Pancreas (tissue), 10 donors: ENCODE measurements at regions not wholly inside any gene's neighbourhood (a gene's known extent, or its start where the extent isn't known, plus 50 kb on each side); places are given as distances from the start of the nearest gene placed in this dataset.

ENCODE experiments used
- ATAC-seq, 4 donors: fragments of 200-7000 bp; cut with Tn5 transposase; one replicate each; pipeline versions ENCODE4 v1.8.0 to v1.9.1; 2020; ENCODE audit warnings: mild to moderate bottlenecking in 4 of 4, moderate library complexity in 4 of 4
- DNase-seq, 6 donors: peaks; one replicate each; pipeline ENCODE4 v3.0.0-alpha.2; 2020
- FAIRE-seq: peaks from 2 replicates; lab custom pipeline; 2012; peaks lifted over from hg19 to GRCh38; lab: Jason Lieb, UNC
- H3K27ac ChIP-seq, 4 donors: fragments of 200-600 bp; sonication (generic); 1 replicate in 3 of 4; 2 replicates in 1 of 4; pipeline versions ENCODE4 v1.5.0 to v1.8.0; 2020
- H3K27me3 ChIP-seq, 4 donors: fragments of 200-600 bp; one replicate each; pipeline ENCODE4 v1.8.0; 2021
- H3K36me3 ChIP-seq, 3 donors: fragments of 200-600 bp; sonication (generic) in 1 of 3; one replicate each; pipeline versions ENCODE4 v1.5.0 to v1.8.0; 2020 to 2021
- H3K4me1 ChIP-seq, 3 donors: fragments of 200-600 bp; one replicate each; pipeline ENCODE4 v1.8.0; 2021
- H3K4me3 ChIP-seq, 4 donors: fragments of 200-600 bp; sonication (generic) in 2 of 4; one replicate each; pipeline versions ENCODE4 v1.5.0 to v1.8.0; 2020 to 2021
- H3K9me3 ChIP-seq, 4 donors: fragments of 200-600 bp; one replicate each; pipeline ENCODE4 v1.8.0; 2021
- WGBS, 2 donors: extraction: QIAGEN DNeasy Blood & Tissue Kit; methylation state at CpG; one replicate each; pipeline ENCODE4 v1.1.7; 2013; 5-methylcytosine and 5-hydroxymethylcytosine counted together
- intact Hi-C, 3 donors: fragments of 100-400 bp; cut with DNase I; formaldehyde crosslinking; loops; one replicate each; pipeline versions ENCODE4 v1.11.1 to v1.14.2; 2022
- TF ChIP-seq, protein P1 (sequence below), 4 donors: fragments of 200-600 bp; sonication (generic) in 3 of 4; IDR thresholded peaks; one replicate each; pipeline versions ENCODE4 v1.5.0 to v1.8.0; 2021; ENCODE audit warnings: antibody characterized with exemption in 4 of 4
- donor health status: healthy with polysubstance abuse.
- donor health status: DM: no; HTN: no; CAD: no; lungs with moderate emphysema.
- donor health status: DM: no; HTN: no; CAD: no.
- donor health status: control.
- donor health status: control.
- donor health status: Bipolar disorder and iron deficiency.
- donor health status: DM: yes; HTN: yes; CAD: no.
- donor health status: DM: no; HTN: no; CAD: no.
- donor health status: DM: no; HTN: no; CAD: no.
- donor health status: DM: yes; HTN: yes; CAD: no.

DNA sequence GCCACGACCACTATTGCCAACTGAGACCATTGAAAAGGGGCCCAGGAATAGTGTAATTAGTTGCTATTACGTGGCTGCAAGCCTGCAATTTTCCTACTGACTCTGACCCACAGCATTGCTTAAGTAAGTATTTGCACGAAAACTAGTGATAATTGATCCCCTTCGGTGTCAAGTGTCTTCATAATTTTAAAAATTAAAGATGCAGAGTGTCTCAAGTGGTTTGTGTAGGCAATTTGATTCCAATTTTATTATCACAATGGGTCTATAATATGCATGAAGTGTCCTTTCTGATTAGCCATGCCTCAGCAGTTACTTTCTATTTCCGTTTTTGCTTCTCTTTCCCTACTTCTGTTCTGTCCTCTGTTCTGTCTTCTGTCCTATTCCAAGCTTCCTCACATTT lies 259.2 kb downstream of the C3orf38 start:
- DNase-seq: no peak
- H3K36me3 ChIP-seq: no peaks in the 10 kb centered on the region
- FAIRE-seq: no peak
- whole genome bisulfite sequencing, 2 donors: 54 to 57% methylated on average over 5 of the region's 5 CpGs
- intact Hi-C loops: no loop called here
- H3K27me3 ChIP-seq: no peaks in the 10 kb centered on the region
- no peaks in the 10 kb centered on the region for H3K4me1 ChIP-seq
- H3K4me3 ChIP-seq: no peak overlapping the region
- no peaks in the 10 kb centered on the region for H3K9me3 ChIP-seq
- H3K27ac ChIP-seq: no peak overlapping the region
- TF ChIP-seq, protein P1, sequence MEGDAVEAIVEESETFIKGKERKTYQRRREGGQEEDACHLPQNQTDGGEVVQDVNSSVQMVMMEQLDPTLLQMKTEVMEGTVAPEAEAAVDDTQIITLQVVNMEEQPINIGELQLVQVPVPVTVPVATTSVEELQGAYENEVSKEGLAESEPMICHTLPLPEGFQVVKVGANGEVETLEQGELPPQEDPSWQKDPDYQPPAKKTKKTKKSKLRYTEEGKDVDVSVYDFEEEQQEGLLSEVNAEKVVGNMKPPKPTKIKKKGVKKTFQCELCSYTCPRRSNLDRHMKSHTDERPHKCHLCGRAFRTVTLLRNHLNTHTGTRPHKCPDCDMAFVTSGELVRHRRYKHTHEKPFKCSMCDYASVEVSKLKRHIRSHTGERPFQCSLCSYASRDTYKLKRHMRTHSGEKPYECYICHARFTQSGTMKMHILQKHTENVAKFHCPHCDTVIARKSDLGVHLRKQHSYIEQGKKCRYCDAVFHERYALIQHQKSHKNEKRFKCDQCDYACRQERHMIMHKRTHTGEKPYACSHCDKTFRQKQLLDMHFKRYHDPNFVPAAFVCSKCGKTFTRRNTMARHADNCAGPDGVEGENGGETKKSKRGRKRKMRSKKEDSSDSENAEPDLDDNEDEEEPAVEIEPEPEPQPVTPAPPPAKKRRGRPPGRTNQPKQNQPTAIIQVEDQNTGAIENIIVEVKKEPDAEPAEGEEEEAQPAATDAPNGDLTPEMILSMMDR (IDR thresholded peaks at IDR 0.05): no peak
- ATAC-seq: no peak

DNA sequence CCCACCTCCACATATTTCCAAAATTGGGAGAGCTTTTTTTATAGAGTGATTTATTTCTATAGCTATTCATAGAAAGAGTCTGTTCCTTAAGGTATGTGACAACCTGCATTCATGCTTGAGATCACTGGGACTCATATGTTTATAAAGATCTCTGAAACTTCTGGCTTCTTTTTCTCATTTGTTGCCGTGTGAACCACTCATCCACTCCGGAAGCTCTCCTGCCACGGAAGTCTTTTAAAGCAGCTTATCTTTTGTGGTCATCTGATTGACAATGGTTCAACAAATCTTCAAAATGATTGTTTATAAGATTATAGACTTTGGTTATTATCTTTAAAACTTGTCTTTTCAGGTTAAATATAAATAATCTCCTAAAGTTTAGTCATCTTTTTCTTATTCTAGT lies 260.5 kb downstream of the C3orf38 start:
- Histone ChIP-seq H3K27ac (no peak overlapping the region), H3K27me3 (no peaks in the 10 kb centered on the region), H3K4me3 (no peak overlapping the region), H3K36me3 (no peaks in the 10 kb centered on the region), H3K4me1 (no peaks in the 10 kb centered on the region), H3K9me3 (no peaks in the 10 kb centered on the region)
- no peak for FAIRE-seq
- DNase-seq: no peak
- intact Hi-C loops: no loop called here
- WGBS, 2 donors: 29 to 34% methylated on average over 3 of the region's 3 CpGs
- no peak for ATAC-seq
- TF ChIP-seq, protein P1 (IDR thresholded peaks at IDR 0.05): no peak

DNA sequence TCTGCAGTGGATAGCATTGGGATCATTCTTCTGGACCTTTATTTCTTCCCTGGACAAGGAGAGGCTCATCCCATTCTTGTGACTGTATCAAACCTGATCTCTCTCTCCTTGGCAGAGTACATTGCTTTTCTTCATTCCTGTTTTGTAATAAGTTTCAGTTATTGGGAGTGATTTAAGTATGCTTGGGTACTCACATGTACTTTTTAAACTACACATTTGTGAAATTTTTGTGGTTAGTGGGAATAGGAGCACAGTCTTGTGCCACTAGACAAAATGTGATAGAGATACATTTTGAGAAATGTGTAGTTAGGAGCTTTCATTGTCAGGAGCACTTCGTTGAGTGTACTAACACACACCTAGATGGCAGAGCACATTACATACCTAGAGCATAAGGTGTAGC lies 262.6 kb downstream of the C3orf38 start:
- FAIRE-seq (no peak), DNase-seq (no peak), ATAC-seq (no peak)
- no peaks in the 10 kb centered on the region for H3K27me3 ChIP-seq
- no peaks in the 10 kb centered on the region for H3K4me1 ChIP-seq
- H3K27ac ChIP-seq: no peak overlapping the region
- TF ChIP-seq, protein P1 (IDR thresholded peaks at IDR 0.05): no peak
- 38 to 48% methylated on average over 1 of the region's 1 CpG for WGBS, 2 donors
- H3K4me3 ChIP-seq: no peak overlapping the region
- no peaks in the 10 kb centered on the region for H3K9me3 ChIP-seq
- H3K36me3 ChIP-seq: no peaks in the 10 kb centered on the region
- intact Hi-C loops: no loop called here

DNA sequence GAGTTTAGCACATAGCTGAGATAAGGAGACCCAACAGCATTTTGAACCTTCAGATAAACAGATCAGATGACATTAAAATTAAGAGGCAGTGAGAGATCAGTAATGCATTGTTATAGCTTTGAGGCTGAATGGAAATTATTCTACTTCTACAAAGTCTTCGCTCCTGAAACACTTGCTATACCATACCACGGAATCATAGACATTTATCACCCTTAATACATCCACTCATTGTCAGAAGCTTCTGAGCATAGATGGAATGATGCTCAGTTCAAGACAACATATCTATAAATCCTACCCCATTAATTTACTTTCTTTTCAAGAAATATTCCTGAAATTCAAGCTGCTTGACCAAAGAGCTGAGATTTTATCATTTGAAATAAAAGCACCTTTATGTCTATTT lies 266.7 kb downstream of the C3orf38 start:
- intact Hi-C loops: no loop called here
- Histone ChIP-seq H3K9me3 (no peaks in the 10 kb centered on the region), H3K4me1 (no peaks in the 10 kb centered on the region), H3K27ac (no peak overlapping the region), H3K4me3 (no peak overlapping the region), H3K27me3 (no peaks in the 10 kb centered on the region), H3K36me3 (no peaks in the 10 kb centered on the region)
- WGBS, 2 donors: 71 to 75% methylated on average over 2 of the region's 2 CpGs
- DNase-seq (no peak), ATAC-seq (no peak), FAIRE-seq (no peak)
- TF ChIP-seq, protein P1 (IDR thresholded peaks at IDR 0.05): no peak

DNA sequence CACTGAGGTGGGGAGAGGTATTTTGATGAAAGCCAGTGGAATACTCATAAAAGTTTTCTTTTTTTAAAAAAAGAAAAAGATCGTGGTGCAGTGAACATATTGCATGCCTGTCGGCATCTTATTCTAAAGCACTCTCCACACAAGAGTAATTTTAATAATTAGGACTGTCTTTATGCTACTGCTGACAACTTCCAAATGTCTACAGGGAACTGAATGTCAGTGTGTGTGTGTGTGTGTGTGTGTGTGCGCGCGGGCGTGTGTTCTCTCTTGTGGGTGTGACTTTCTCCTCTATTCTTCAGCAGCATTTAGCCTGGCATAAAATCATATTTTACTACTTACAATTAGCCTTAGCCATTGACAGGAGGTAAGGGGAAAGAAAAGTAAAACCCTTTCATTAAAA lies 268.5 kb downstream of the C3orf38 start:
- no peak overlapping the region for H3K4me3 ChIP-seq
- ATAC-seq (no peak), FAIRE-seq (no peak), DNase-seq (no peak)
- no peaks in the 10 kb centered on the region for H3K36me3 ChIP-seq
- intact Hi-C loops: no loop called here
- no peak overlapping the region for H3K27ac ChIP-seq
- H3K27me3 ChIP-seq: no peaks in the 10 kb centered on the region
- no peaks in the 10 kb centered on the region for H3K9me3 ChIP-seq
- H3K4me1 ChIP-seq: no peaks in the 10 kb centered on the region
- TF ChIP-seq, protein P1 (IDR thresholded peaks at IDR 0.05): no peak
- WGBS, 2 donors: 89 to 91% methylated on average over 6 of the region's 6 CpGs
